Thoracic aorta (tissue), 2 donors: ENCODE measurements at regions not wholly inside any gene's neighbourhood (a gene's known extent, or its start where the extent isn't known, plus 50 kb on each side); places are given as distances from the start of the nearest gene placed in this dataset.
A peak's percentile ranks its signal among the peaks of the same experiment; 100 is the strongest.

Experiments
- ATAC-seq: fragments of 150-250 bp; one replicate; pipeline ENCODE4 v1.8.0; 2017; ENCODE audit warnings: low read depth; ENCODE audit not compliant: insufficient number of reproducible peaks, low FRiP score
- DNase-seq: peaks from one replicate; pipeline ENCODE4 v3.0.0-alpha.2; 2020; ENCODE audit warnings: low spot score
- H3K27ac ChIP-seq, 2 donors: fragments of 200-600 bp; sonication (generic); 1 replicate in 1 of 2; 2 replicates in 1 of 2; pipeline ENCODE4 v1.5.1; 2016; ENCODE audit warnings: mild to moderate bottlenecking in 2 of 2, moderate library complexity in 2 of 2
- H3K27me3 ChIP-seq: fragments of 200-600 bp; sonication (generic); replicated peaks from 2 replicates; pipeline ENCODE4 v1.6.0; 2016; ENCODE audit warnings: mild to moderate bottlenecking; ENCODE audit not compliant: insufficient read depth
- H3K36me3 ChIP-seq: fragments of 200-600 bp; sonication (generic); one replicate; pipeline ENCODE4 v1.5.1; 2016
- H3K4me1 ChIP-seq, 2 donors: fragments of 200-600 bp; sonication (generic); 1 replicate in 1 of 2; 2 replicates in 1 of 2; pipeline versions ENCODE4 v1.5.1 to v1.6.0; 2016; ENCODE audit warnings: low read depth in 2 of 2, mild to moderate bottlenecking in 1 of 2; ENCODE audit not compliant: control insufficient read depth in 1 of 2
- H3K4me3 ChIP-seq: fragments of 200-600 bp; sonication (generic); 2 replicates; pipeline ENCODE4 v1.5.1; 2016; ENCODE audit warnings: mild to moderate bottlenecking
- H3K9me3 ChIP-seq: fragments of 200-600 bp; sonication (generic); 2 replicates; pipeline ENCODE4 v1.5.1; 2016
- TF ChIP-seq, protein P1 (sequence below): fragments of 200-600 bp; sonication (generic); IDR thresholded peaks from one replicate; pipeline ENCODE4 v1.5.1; 2019; ENCODE audit warnings: antibody characterized with exemption

DNA sequence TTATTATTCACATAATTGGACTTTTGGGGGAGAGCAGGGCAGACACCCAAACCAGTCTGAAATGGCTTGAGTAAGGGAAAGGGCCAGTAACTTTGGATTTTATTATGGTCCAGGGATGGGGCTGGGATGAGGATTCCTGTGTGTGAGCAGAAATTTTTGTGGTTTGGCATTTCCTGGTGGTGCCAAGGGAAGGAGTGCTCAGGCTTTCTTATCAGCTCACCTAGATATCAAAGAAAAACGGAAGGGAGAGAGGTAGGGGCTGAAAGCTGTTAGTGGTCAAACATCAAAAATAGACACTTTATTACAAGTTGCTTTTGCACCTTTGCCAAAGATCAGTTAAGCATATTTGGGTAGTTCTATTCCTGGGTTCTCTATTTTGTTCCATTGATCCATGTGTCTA, 128.5 kb upstream of the DIPK2B start:
- DNase-seq (no peak), ATAC-seq (no peak)
- Histone ChIP-seq H3K27me3 (no peaks in the 10 kb centered on the region), H3K9me3 (no peaks in the 10 kb centered on the region), H3K4me3 (no peak overlapping the region), H3K4me1 (no peaks in the 10 kb centered on the region), H3K36me3 (no peaks in the 10 kb centered on the region), H3K27ac (no peak overlapping the region)
- TF ChIP-seq, protein P1, sequence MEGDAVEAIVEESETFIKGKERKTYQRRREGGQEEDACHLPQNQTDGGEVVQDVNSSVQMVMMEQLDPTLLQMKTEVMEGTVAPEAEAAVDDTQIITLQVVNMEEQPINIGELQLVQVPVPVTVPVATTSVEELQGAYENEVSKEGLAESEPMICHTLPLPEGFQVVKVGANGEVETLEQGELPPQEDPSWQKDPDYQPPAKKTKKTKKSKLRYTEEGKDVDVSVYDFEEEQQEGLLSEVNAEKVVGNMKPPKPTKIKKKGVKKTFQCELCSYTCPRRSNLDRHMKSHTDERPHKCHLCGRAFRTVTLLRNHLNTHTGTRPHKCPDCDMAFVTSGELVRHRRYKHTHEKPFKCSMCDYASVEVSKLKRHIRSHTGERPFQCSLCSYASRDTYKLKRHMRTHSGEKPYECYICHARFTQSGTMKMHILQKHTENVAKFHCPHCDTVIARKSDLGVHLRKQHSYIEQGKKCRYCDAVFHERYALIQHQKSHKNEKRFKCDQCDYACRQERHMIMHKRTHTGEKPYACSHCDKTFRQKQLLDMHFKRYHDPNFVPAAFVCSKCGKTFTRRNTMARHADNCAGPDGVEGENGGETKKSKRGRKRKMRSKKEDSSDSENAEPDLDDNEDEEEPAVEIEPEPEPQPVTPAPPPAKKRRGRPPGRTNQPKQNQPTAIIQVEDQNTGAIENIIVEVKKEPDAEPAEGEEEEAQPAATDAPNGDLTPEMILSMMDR: no peak

DNA sequence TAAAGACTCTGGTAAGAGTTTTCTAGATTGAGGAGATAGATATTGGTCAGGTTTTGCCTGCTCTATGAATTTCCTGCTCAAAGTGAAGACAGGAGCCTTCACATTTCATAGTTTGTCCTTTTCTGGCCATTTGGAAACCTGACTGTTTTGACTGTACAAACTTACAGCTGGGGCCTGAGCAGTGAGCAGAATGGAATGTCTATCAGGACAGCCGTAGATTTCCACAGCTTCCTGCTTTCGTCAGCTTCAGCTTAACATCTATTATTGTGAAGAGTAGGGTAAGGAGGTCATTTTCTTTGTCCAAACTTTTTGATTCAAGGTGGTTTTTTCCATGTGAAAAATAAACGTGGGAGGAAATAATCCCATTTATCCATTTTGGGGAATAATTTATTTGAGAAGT, 124.3 kb upstream of the DIPK2B start:
- no peaks in the 10 kb centered on the region for H3K9me3 ChIP-seq
- TF ChIP-seq, protein P1: no peak
- no peaks in the 10 kb centered on the region for H3K27me3 ChIP-seq
- no peak overlapping the region for H3K27ac ChIP-seq
- ATAC-seq: no peak
- H3K4me1 ChIP-seq: no peaks in the 10 kb centered on the region
- H3K4me3 ChIP-seq: no peak overlapping the region
- DNase-seq: no peak
- no peaks in the 10 kb centered on the region for H3K36me3 ChIP-seq

DNA sequence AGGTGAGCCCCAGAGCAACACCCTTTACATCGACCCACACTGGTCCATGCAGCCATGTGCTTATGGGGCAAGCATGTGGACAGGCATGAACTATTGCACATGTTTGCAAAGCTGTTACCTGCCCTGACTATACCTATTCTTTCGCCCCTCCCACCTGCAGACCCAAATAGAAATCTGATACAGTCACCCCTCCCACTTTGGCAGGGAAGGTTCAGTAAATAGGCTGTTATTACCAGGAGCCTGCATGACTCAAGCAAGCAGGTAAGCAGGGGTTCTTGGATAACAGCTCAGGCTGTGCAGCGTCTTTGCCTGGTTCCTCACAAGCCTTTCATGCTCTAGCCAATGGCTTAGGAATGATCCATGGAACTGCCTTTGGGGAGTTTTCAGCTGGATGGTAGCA, 122.7 kb upstream of the DIPK2B start:
- Histone ChIP-seq H3K4me1 (no peaks in the 10 kb centered on the region), H3K9me3 (no peaks in the 10 kb centered on the region), H3K27ac (no peak overlapping the region), H3K27me3 (no peaks in the 10 kb centered on the region), H3K4me3 (no peak overlapping the region), H3K36me3 (no peaks in the 10 kb centered on the region)
- ATAC-seq (no peak), DNase-seq (no peak)
- TF ChIP-seq, protein P1: no peak

DNA sequence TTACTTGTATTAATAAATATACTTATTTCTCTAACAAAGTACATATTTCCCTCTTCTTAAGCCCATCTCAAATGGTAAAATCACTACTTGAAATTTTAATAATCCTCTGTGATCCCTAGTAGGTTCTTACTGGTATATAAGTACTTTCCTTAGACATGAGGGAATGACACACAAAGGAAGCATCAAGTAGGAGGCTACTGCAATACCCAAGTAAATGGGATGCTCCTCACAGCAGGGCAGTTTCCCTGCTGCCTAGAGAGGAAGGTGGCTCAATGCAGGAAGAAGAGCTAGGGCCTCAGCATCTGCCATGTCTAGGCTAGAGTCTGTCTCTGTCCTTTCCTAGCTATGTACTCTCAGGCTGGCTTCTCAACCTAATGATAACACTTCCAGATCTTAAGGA, 122.1 kb upstream of the DIPK2B start:
- Histone ChIP-seq H3K4me1 (no peaks in the 10 kb centered on the region), H3K4me3 (no peak overlapping the region), H3K27ac (no peak overlapping the region), H3K36me3 (no peaks in the 10 kb centered on the region), H3K27me3 (no peaks in the 10 kb centered on the region), H3K9me3 (no peaks in the 10 kb centered on the region)
- ATAC-seq (no peak), DNase-seq (no peak)
- TF ChIP-seq, protein P1: no peak

DNA sequence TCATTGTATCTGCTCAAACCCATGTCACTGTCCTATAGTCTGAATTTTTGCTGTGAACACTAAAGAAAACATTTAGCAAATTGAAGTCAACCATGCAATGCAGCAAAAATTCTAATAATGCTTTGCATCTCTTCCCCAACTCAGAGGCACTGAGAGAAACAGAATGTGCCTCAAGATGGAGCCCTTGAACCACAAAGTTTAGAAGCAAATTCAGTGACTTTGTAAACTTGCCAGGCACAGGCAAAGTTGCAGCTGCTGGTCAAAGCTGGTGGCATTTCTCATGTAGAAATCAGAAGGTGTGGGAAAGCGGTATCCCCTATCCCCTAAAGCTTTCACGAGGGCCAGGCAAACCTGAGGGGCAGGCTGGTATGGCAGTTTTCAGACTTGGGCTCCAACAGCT, 121.7 kb upstream of the DIPK2B start:
- Histone ChIP-seq H3K36me3 (no peaks in the 10 kb centered on the region), H3K27ac (no peak overlapping the region), H3K27me3 (no peaks in the 10 kb centered on the region), H3K4me3 (no peak overlapping the region), H3K9me3 (no peaks in the 10 kb centered on the region), H3K4me1 (no peaks in the 10 kb centered on the region)
- TF ChIP-seq, protein P1: peak; percentile 38
- no peak for DNase-seq
- ATAC-seq: no peak
